ENCODE measurements at regions not wholly inside any gene's neighbourhood (a gene's known extent, or its start where the extent isn't known, plus 50 kb on each side); places are given as distances from the start of the nearest gene placed in this dataset.
A peak's percentile ranks its signal among the peaks of the same experiment; 100 is the strongest.

GRCh38 chr4:170259631-170260153 lies 169.9 kb upstream of the AADAT start:
- Mint-ChIP-seq H3K9me3 (no peaks in the 10 kb centered on the region; the same call in 1 of the 2 replicates), H3K27me3 (ENCODE audit: low read depth) (no peaks in the 10 kb centered on the region), H3K4me1 (peaks cover 12% of the 10 kb centered on the region)

More at GRCh38 chr4:170259631-170260153, 169.9 kb upstream of the AADAT start:
- DNase-seq (ENCODE audit: low spot score) = peak; percentile 93
- Mint-ChIP-seq H3K4me3 (no peak overlapping the region), H3K36me3 (no peaks in the 10 kb centered on the region), H3K27ac (no peak overlapping the region)
- ChIA-PET POLR2A (interaction anchor here (1.1 kb wide), 1 partner anchor 103 kb away, joined by 3 read pairs; no protein-coding TSS in a partner anchor), CTCF (interaction anchor here (0.6 to 4.0 kb wide), 65 partner anchors 9 to 1560 kb away, joined by 3 to 44 read pairs (median 4); no protein-coding TSS in a partner anchor)
- peak; percentile 99 for ATAC-seq
- TF ChIP-seq TEAD1 (CRISPR knock-in tag; IDR thresholded peaks at IDR 0.05) (peak; percentile 25; the same call in 1 of the 2 replicates), HMGXB4 (CRISPR knock-in tag; IDR thresholded peaks at IDR 0.05) (0 out of 2 replicates have a peak, but pooled peaks have one; percentile 50), ZNF281 (CRISPR knock-in tag; IDR thresholded peaks at IDR 0.05) (no peak), SMAD3 (CRISPR knock-in tag; IDR thresholded peaks at IDR 0.05; ENCODE audit: borderline replicate concordance) (no peak), OVOL2 (CRISPR knock-in tag; IDR thresholded peaks at IDR 0.05; ENCODE audit: borderline replicate concordance) (no peak), TCF7 (CRISPR knock-in tag; IDR thresholded peaks at IDR 0.05; ENCODE audit: low read depth) (no peak), CTCF (IDR thresholded peaks at IDR 0.05) (peak; percentile 94), TEAD4 (CRISPR knock-in tag; IDR thresholded peaks at IDR 0.05) (no peak), PRRX2 (CRISPR knock-in tag; IDR thresholded peaks at IDR 0.05) (no peak), E2F1 (CRISPR knock-in tag; IDR thresholded peaks at IDR 0.05) (no peak), ARID4B (CRISPR knock-in tag; IDR thresholded peaks at IDR 0.05; ENCODE audit: borderline replicate concordance) (no peak), NFE2L1 (CRISPR knock-in tag; IDR thresholded peaks at IDR 0.05) (no peak), ZMAT4 (CRISPR knock-in tag; IDR thresholded peaks at IDR 0.05) (no peak), ATF1 (CRISPR knock-in tag; IDR thresholded peaks at IDR 0.05) (no peak), CREM (CRISPR knock-in tag; IDR thresholded peaks at IDR 0.05) (no peak), ETV6 (CRISPR knock-in tag; IDR thresholded peaks at IDR 0.05) (0 out of 2 replicates have a peak, but pooled peaks have one; percentile 15)
